22Rv1 (cell line): ENCODE measurements at regions not wholly inside any gene's neighbourhood (a gene's known extent, or its start where the extent isn't known, plus 50 kb on each side); places are given as distances from the start of the nearest gene placed in this dataset.

Experiments
- ZFX ChIP-seq: fragments of 450-650 bp; IDR thresholded peaks from 2 replicates; pipeline ENCODE4 v1.6.1; 2017; ENCODE audit warnings: antibody characterized with exemption, borderline replicate concordance
- TF ChIP-seq, protein P1 (sequence below): fragments of 450-650 bp; IDR thresholded peaks from 2 replicates; pipeline ENCODE4 v1.5.1; 2017; ENCODE audit warnings: mild to moderate bottlenecking

DNA sequence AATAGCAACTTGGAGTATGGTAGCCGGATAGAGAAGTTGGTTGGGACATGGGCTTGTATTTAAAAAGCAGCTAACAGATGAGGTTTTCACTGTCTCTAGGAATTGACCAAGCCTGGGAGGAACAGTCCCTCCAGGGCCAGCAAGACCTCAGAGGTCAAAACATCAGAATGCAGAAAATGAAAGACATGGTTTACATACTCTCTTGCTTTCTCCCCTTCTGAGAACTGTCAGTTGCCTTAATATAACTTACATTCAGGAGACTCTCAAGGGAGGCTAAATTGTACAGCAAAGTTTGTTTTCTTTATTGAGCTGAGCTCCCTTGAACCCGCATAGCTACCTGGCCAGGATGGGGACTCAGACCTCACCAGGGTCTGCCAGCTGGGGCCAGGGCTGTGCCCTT, 179.3 kb downstream of the GAS1 start:
- TF ChIP-seq, protein P1, sequence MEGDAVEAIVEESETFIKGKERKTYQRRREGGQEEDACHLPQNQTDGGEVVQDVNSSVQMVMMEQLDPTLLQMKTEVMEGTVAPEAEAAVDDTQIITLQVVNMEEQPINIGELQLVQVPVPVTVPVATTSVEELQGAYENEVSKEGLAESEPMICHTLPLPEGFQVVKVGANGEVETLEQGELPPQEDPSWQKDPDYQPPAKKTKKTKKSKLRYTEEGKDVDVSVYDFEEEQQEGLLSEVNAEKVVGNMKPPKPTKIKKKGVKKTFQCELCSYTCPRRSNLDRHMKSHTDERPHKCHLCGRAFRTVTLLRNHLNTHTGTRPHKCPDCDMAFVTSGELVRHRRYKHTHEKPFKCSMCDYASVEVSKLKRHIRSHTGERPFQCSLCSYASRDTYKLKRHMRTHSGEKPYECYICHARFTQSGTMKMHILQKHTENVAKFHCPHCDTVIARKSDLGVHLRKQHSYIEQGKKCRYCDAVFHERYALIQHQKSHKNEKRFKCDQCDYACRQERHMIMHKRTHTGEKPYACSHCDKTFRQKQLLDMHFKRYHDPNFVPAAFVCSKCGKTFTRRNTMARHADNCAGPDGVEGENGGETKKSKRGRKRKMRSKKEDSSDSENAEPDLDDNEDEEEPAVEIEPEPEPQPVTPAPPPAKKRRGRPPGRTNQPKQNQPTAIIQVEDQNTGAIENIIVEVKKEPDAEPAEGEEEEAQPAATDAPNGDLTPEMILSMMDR, result no peak
- TF ChIP-seq ZFX, result no peak
